ENCODE measurements at regions not wholly inside any gene's neighbourhood (a gene's known extent, or its start where the extent isn't known, plus 50 kb on each side); places are given as distances from the start of the nearest gene placed in this dataset.

GRCh38 chr3:73273341-73273740 lies 211.9 kb downstream of the EBLN2 start:
- TF ChIP-seq CTCF (IDR thresholded peaks at IDR 0.05) (no peak), POLR2A (IDR thresholded peaks at IDR 0.05; ENCODE audit: low read depth) (no peak)
